Stomach (tissue), 8 donors: ENCODE measurements at regions not wholly inside any gene's neighbourhood (a gene's known extent, or its start where the extent isn't known, plus 50 kb on each side); places are given as distances from the start of the nearest gene placed in this dataset.

Source experiments
- DNase-seq, 2 donors: peaks; one replicate each; pipeline versions ENCODE4 v3.0.0 to v3.0.0-alpha.2; 2013 to 2019
- H3K27ac ChIP-seq, 5 donors: fragments of 200-600 bp in 4 of 5; sonication (generic) in 4 of 5; one replicate each; pipeline ENCODE4 v1.5.1; 2013 to 2019; ENCODE audit warnings: mild to moderate bottlenecking in 1 of 5, moderate library complexity in 1 of 5
- H3K27me3 ChIP-seq, 3 donors: fragments of 200-600 bp; sonication (generic); one replicate each; pipeline ENCODE4 v1.5.1; 2017 to 2019; ENCODE audit warnings: mixed run types in 1 of 3
- H3K36me3 ChIP-seq, 4 donors: fragments of 200-600 bp; sonication (generic); 1 replicate in 3 of 4; 2 replicates in 1 of 4; pipeline ENCODE4 v1.5.1; 2016 to 2019
- H3K4me1 ChIP-seq, 4 donors: fragments of 200-600 bp; sonication (generic); one replicate each; pipeline ENCODE4 v1.5.1; 2016 to 2019
- H3K4me3 ChIP-seq, 4 donors: fragments of 200-600 bp; sonication (generic) in 3 of 4; one replicate each; pipeline ENCODE4 v1.5.1; 2016 to 2019; ENCODE audit warnings: mild to moderate bottlenecking in 1 of 4
- H3K9me3 ChIP-seq, 4 donors: fragments of 200-600 bp; sonication (generic); one replicate each; pipeline ENCODE4 v1.5.1; 2016 to 2019
- CTCF ChIP-seq, 7 experiments: fragments of 450-650 bp in 4 of 7; fragments of 200-600 bp in 3 of 7; sonication (generic) in 3 of 7; IDR thresholded peaks; one replicate each; pipeline ENCODE4 v1.5.1; 2016 to 2019; ENCODE audit warnings: antibody characterized with exemption in 7 of 7, control low read depth in 2 of 7, mild to moderate bottlenecking in 1 of 7
- EP300 ChIP-seq: sonication (generic); formaldehyde crosslinking; IDR thresholded peaks from one replicate; pipeline ENCODE4 v1.6.1; 2017; ENCODE audit warnings: antibody characterized with exemption
- POLR2A ChIP-seq, 4 donors: fragments of 450-650 bp; IDR thresholded peaks; one replicate each; pipeline ENCODE4 v1.6.1; 2016; ENCODE audit warnings: antibody characterized with exemption in 4 of 4, control low read depth in 2 of 4, mild to moderate bottlenecking in 1 of 4, moderate library complexity in 1 of 4
- POLR2AphosphoS5 ChIP-seq, 3 donors: sonication (generic); formaldehyde crosslinking; IDR thresholded peaks; one replicate each; pipeline ENCODE4 v1.6.1; 2016; ENCODE audit warnings: antibody characterized with exemption in 3 of 3
- WGBS, 5 donors: extraction: QIAGEN DNeasy Blood & Tissue Kit in 3 of 5; methylation state at CpG; one replicate each; pipeline versions ENCODE4 v1.1.5 to v1.1.7; 2013 to 2018; 5-methylcytosine and 5-hydroxymethylcytosine counted together
- intact Hi-C: fragments of 100-400 bp; cut with DNase I; formaldehyde crosslinking; loops from one replicate; pipeline ENCODE4 v1.15.1; 2023; ENCODE audit warnings: low total_unique reads
- donor health status: healthy with polysubstance abuse.
- donor health status: Bipolar disorder and iron deficiency.
- donor health status: healthy.

GRCh38 chr10:131831561-131831960, 69.2 kb upstream of the PPP2R2D start:
- H3K27me3 ChIP-seq = peaks cover 0 to 46% (median 4%) of the 10 kb centered on the region in 3 donors
- peaks cover 0 to 26% (median 9%) of the 10 kb centered on the region in 4 donors for H3K9me3 ChIP-seq
- WGBS, 5 donors = 48 to 56% (median 54%) methylated on average over 14 of the region's 14 CpGs
- DNase-seq = no peak
- no peaks in the 10 kb centered on the region for H3K4me1 ChIP-seq
- no peaks in the 10 kb centered on the region for H3K36me3 ChIP-seq
- intact Hi-C loops = no loop called here
- TF ChIP-seq POLR2AphosphoS5 (IDR thresholded peaks at IDR 0.05) (no peak), CTCF (IDR thresholded peaks at IDR 0.05) (no peak), EP300 (no peak), POLR2A (IDR thresholded peaks at IDR 0.05) (no peak)
- no peak overlapping the region for H3K27ac ChIP-seq
- H3K4me3 ChIP-seq = no peak overlapping the region

DNA sequence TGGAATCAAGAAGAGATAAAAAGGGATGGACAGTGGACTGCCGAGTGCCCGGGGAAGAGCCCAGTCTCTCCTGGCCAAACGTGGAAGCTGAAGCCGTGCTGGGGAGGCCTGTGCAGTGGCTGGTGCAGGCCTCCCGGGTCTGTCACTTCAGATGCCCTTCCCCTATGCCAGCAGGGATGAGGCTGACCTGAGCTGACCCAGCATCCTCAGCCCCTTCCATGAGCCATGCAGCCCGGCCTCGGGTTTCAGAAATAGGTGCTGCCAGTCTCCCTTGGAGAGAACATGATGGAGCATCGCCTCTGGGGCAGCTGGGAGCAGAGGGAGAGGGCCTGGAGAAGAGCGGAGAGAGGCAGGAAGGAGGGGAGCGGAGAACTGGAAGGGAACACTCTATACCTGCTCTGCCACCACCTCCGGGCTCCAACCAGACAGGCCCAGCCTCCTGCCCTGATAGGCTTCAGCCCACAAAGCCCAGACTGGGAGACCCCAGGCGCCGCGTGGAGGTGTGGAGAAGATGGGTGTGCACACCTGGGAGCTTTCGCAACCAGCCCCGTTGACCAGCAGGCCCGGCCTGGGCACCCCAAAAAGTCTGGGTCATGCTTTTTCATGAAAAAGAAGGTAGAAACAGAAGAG, 68.6 kb upstream of the PPP2R2D start:
- no peak for DNase-seq
- no peak for TF ChIP-seq POLR2AphosphoS5 (IDR thresholded peaks at IDR 0.05)
- no peak for TF ChIP-seq EP300
- no peak for TF ChIP-seq POLR2A (IDR thresholded peaks at IDR 0.05)
- no peak for TF ChIP-seq CTCF (IDR thresholded peaks at IDR 0.05)
- H3K36me3 ChIP-seq = no peaks in the 10 kb centered on the region
- intact Hi-C loops = no loop called here
- H3K9me3 ChIP-seq = peaks cover 0 to 24% (median 9%) of the 10 kb centered on the region in 4 donors
- 83 to 89% (median 86%) methylated on average over 13 to 17 of the region's 17 CpGs for WGBS, 5 donors
- H3K27me3 ChIP-seq = peaks cover 0 to 46% (median 4%) of the 10 kb centered on the region in 3 donors
- no peak overlapping the region for H3K27ac ChIP-seq
- no peaks in the 10 kb centered on the region for H3K4me1 ChIP-seq
- no peak overlapping the region for H3K4me3 ChIP-seq

- no peak overlapping the region for H3K27ac ChIP-seq
- intact Hi-C loops = no loop called here
- TF ChIP-seq POLR2AphosphoS5 (IDR thresholded peaks at IDR 0.05) = no peak
- no peak for TF ChIP-seq CTCF (IDR thresholded peaks at IDR 0.05)
- no peak for TF ChIP-seq POLR2A (IDR thresholded peaks at IDR 0.05)
- TF ChIP-seq EP300 = no peak
- peaks cover 0 to 44% (median 4%) of the 10 kb centered on the region in 3 donors for H3K27me3 ChIP-seq
- H3K4me1 ChIP-seq = no peaks in the 10 kb centered on the region
- H3K9me3 ChIP-seq = peaks cover 0 to 19% (median 8%) of the 10 kb centered on the region in 4 donors
- DNase-seq = no peak
- no peak overlapping the region for H3K4me3 ChIP-seq
- WGBS, 5 donors = 89 to 94% (median 89%) methylated on average over 5 of the region's 5 CpGs
- no peaks in the 10 kb centered on the region for H3K36me3 ChIP-seq
Observed at GRCh38 chr10:131833013-131833412, 67.8 kb upstream of the PPP2R2D start.

DNA sequence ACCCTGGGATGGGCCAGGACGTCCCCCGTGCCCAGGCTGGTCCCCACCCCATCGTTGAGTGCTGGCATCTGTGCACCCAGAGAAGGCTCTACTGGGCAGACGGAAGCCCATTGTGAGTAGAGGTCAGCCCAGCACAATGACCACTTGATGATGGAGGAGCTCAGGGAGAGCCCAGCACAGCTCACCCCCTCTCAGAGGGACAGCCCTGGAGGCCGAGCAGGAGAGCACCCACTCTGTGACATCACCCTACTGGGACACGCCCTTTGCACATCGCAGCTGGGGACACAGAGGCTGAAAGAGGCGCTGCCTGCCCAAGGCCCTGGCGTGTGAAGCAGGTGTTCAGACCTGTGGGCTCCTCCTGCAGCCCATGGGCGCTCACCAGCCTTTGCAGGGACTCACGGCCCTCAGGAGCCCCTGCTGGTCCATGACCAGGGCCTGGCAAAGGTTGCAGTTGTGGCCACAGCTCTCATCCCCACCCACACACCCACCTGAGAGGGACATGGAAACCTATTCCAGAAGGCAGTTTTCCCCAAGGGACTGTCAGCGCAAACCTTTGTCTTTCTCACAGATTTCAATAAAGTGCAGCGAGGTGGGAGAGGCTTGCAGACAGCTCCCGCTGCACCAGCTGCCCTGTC, 67.2 kb upstream of the PPP2R2D start:
- Histone ChIP-seq H3K27ac (no peak overlapping the region), H3K36me3 (no peaks in the 10 kb centered on the region), H3K4me3 (no peak overlapping the region), H3K4me1 (no peaks in the 10 kb centered on the region), H3K9me3 (peaks cover 0 to 19% (median 6%) of the 10 kb centered on the region in 4 donors), H3K27me3 (peaks cover 0 to 42% (median 4%) of the 10 kb centered on the region in 3 donors)
- TF ChIP-seq POLR2A (IDR thresholded peaks at IDR 0.05) = no peak
- TF ChIP-seq CTCF (IDR thresholded peaks at IDR 0.05) = no peak
- DNase-seq = no peak
- intact Hi-C loops = no loop called here
- WGBS, 5 donors = 84 to 87% (median 86%) methylated on average over 8 to 14 of the region's 14 CpGs
